ENCODE measurements at regions not wholly inside any gene's neighbourhood (a gene's known extent, or its start where the extent isn't known, plus 50 kb on each side); places are given as distances from the start of the nearest gene placed in this dataset.

- TF ChIP-seq, protein P1, sequence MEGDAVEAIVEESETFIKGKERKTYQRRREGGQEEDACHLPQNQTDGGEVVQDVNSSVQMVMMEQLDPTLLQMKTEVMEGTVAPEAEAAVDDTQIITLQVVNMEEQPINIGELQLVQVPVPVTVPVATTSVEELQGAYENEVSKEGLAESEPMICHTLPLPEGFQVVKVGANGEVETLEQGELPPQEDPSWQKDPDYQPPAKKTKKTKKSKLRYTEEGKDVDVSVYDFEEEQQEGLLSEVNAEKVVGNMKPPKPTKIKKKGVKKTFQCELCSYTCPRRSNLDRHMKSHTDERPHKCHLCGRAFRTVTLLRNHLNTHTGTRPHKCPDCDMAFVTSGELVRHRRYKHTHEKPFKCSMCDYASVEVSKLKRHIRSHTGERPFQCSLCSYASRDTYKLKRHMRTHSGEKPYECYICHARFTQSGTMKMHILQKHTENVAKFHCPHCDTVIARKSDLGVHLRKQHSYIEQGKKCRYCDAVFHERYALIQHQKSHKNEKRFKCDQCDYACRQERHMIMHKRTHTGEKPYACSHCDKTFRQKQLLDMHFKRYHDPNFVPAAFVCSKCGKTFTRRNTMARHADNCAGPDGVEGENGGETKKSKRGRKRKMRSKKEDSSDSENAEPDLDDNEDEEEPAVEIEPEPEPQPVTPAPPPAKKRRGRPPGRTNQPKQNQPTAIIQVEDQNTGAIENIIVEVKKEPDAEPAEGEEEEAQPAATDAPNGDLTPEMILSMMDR (IDR thresholded peaks at IDR 0.05; ENCODE audit: borderline replicate concordance, extremely low read depth, insufficient read depth), result no peak
- H3K9me3 ChIP-seq (ENCODE audit: control insufficient read depth in 2 of 3, insufficient read depth in 1 of 3, low read length in 3 of 3), result no peaks in the 10 kb centered on the region
- no peak overlapping the region for H3K4me3 ChIP-seq (ENCODE audit: low read length in 3 of 3)
- H3K4me1 ChIP-seq (ENCODE audit: control insufficient read depth in 2 of 3, insufficient read depth in 2 of 3, low read depth in 1 of 3, low read length in 3 of 3), result no peaks in the 10 kb centered on the region
- no peak for DNase-seq
- no peak overlapping the region for H3K27ac ChIP-seq (ENCODE audit: low read depth in 2 of 2, low read length in 2 of 2)
- H3K36me3 ChIP-seq (ENCODE audit: control insufficient read depth in 2 of 3, insufficient read depth in 3 of 3, low read length in 3 of 3), result no peaks in the 10 kb centered on the region
- intact Hi-C loops (cut with DNase I), result no loop called here
- H3K9ac ChIP-seq (ENCODE audit: low read length in 3 of 3), result no peak overlapping the region
- no peak for FAIRE-seq
- no peaks in the 10 kb centered on the region for H3K27me3 ChIP-seq (ENCODE audit: control insufficient read depth, insufficient read depth, low read length)
These were observed 87.5 kb upstream of the KLF12 start for GRCh38 chr13:74221752-74222151.

GRCh38 chr13:74219566-74219965, 85.4 kb upstream of the KLF12 start:
- Histone ChIP-seq H3K9ac (ENCODE audit: low read length in 3 of 3) (no peak overlapping the region), H3K4me1 (ENCODE audit: control insufficient read depth in 2 of 3, insufficient read depth in 2 of 3, low read depth in 1 of 3, low read length in 3 of 3) (no peaks in the 10 kb centered on the region), H3K27me3 (ENCODE audit: control insufficient read depth, insufficient read depth, low read length) (no peaks in the 10 kb centered on the region), H3K27ac (ENCODE audit: low read depth in 2 of 2, low read length in 2 of 2) (no peak overlapping the region), H3K4me3 (ENCODE audit: low read length in 3 of 3) (no peak overlapping the region), H3K9me3 (ENCODE audit: control insufficient read depth in 2 of 3, insufficient read depth in 1 of 3, low read length in 3 of 3) (no peaks in the 10 kb centered on the region), H3K36me3 (ENCODE audit: control insufficient read depth in 2 of 3, insufficient read depth in 3 of 3, low read length in 3 of 3) (no peaks in the 10 kb centered on the region)
- intact Hi-C loops (cut with DNase I), result no loop called here
- TF ChIP-seq, protein P1 (IDR thresholded peaks at IDR 0.05; ENCODE audit: borderline replicate concordance, extremely low read depth, insufficient read depth), result no peak
- no peak for FAIRE-seq
- no peak for DNase-seq

DNA sequence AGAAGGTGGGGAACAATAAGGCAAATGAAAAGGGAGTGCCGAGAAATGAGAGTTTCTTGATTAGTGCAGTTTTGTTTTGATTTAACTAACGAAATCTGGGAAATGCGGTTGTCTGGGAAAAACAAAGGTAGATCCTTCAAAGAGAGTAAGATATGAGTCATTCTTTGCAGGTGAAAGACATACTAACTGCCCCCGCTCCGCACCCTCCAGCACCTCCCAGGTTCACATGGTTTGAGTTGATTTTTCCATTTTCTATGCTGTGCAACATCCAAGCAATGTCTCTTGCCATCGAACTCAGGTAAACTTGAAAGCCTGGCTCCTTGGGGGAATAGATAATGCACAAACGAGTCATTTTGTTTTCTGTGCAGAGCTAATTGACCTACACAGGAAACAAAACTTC, 84.1 kb upstream of the KLF12 start:
- H3K27ac ChIP-seq (ENCODE audit: low read depth in 2 of 2, low read length in 2 of 2), result no peak overlapping the region
- H3K9ac ChIP-seq (ENCODE audit: low read length in 3 of 3), result no peak overlapping the region
- no peak overlapping the region for H3K4me3 ChIP-seq (ENCODE audit: low read length in 3 of 3)
- no peaks in the 10 kb centered on the region for H3K9me3 ChIP-seq (ENCODE audit: control insufficient read depth in 2 of 3, insufficient read depth in 1 of 3, low read length in 3 of 3)
- DNase-seq (no peak), FAIRE-seq (no peak)
- no peaks in the 10 kb centered on the region for H3K4me1 ChIP-seq (ENCODE audit: control insufficient read depth in 2 of 3, insufficient read depth in 2 of 3, low read depth in 1 of 3, low read length in 3 of 3)
- no peaks in the 10 kb centered on the region for H3K36me3 ChIP-seq (ENCODE audit: control insufficient read depth in 2 of 3, insufficient read depth in 3 of 3, low read length in 3 of 3)
- intact Hi-C loops (cut with DNase I), result no loop called here
- no peaks in the 10 kb centered on the region for H3K27me3 ChIP-seq (ENCODE audit: control insufficient read depth, insufficient read depth, low read length)
- TF ChIP-seq, protein P1 (IDR thresholded peaks at IDR 0.05; ENCODE audit: borderline replicate concordance, extremely low read depth, insufficient read depth), result no peak

GRCh38 chr13:74217811-74218210, 83.6 kb upstream of the KLF12 start:
- no peaks in the 10 kb centered on the region for H3K9me3 ChIP-seq (ENCODE audit: control insufficient read depth in 2 of 3, insufficient read depth in 1 of 3, low read length in 3 of 3)
- no peak overlapping the region for H3K4me3 ChIP-seq (ENCODE audit: low read length in 3 of 3)
- no peak overlapping the region for H3K27ac ChIP-seq (ENCODE audit: low read depth in 2 of 2, low read length in 2 of 2)
- no peak for FAIRE-seq
- no peak overlapping the region for H3K9ac ChIP-seq (ENCODE audit: low read length in 3 of 3)
- no peaks in the 10 kb centered on the region for H3K27me3 ChIP-seq (ENCODE audit: control insufficient read depth, insufficient read depth, low read length)
- no peak for DNase-seq
- intact Hi-C loops (cut with DNase I), result no loop called here
- no peaks in the 10 kb centered on the region for H3K36me3 ChIP-seq (ENCODE audit: control insufficient read depth in 2 of 3, insufficient read depth in 3 of 3, low read length in 3 of 3)
- TF ChIP-seq, protein P1 (IDR thresholded peaks at IDR 0.05; ENCODE audit: borderline replicate concordance, extremely low read depth, insufficient read depth), result no peak
- H3K4me1 ChIP-seq (ENCODE audit: control insufficient read depth in 2 of 3, insufficient read depth in 2 of 3, low read depth in 1 of 3, low read length in 3 of 3), result no peaks in the 10 kb centered on the region
